SK-N-SH treated with all-trans-retinoic acid at 6 μM for 48 hours (cell line): ENCODE measurements at regions not wholly inside any gene's neighbourhood (a gene's known extent, or its start where the extent isn't known, plus 50 kb on each side); places are given as distances from the start of the nearest gene placed in this dataset.

ENCODE experiments used
- ARNTL ChIP-seq: fragments of 450-650 bp; formaldehyde crosslinking; IDR thresholded peaks from 2 replicates; pipeline ENCODE4 v1.5.0; 2020; ENCODE audit warnings: low read depth, mild to moderate bottlenecking, moderate library complexity, borderline replicate concordance
- OSR1 ChIP-seq: fragments of 250-450 bp; sonication (Bioruptor Pico); IDR thresholded peaks from 2 replicates; pipeline ENCODE4 v1.8.0; 2022; ENCODE audit warnings: moderate library complexity, mild to moderate bottlenecking, inconsistent platforms
- RARB ChIP-seq: fragments of 250-450 bp; sonication (Bioruptor Pico); IDR thresholded peaks from 2 replicates; pipeline ENCODE4 v1.8.0; 2021; ENCODE audit warnings: mild to moderate bottlenecking, moderate library complexity
- SNAI2 ChIP-seq: fragments of 250-450 bp; sonication (Bioruptor Pico); IDR thresholded peaks from 2 replicates; pipeline ENCODE4 v1.5.0; 2020; ENCODE audit warnings: mild to moderate bottlenecking, moderate library complexity
- ZFP3 ChIP-seq: fragments of 250-450 bp; sonication (Bioruptor Pico); IDR thresholded peaks from 2 replicates; pipeline ENCODE4 v1.5.0; 2020; ENCODE audit warnings: mild to moderate bottlenecking, moderate library complexity
- ZFP30 ChIP-seq: fragments of 450-650 bp; formaldehyde crosslinking; IDR thresholded peaks from 2 replicates; pipeline ENCODE4 v1.5.0; 2022; ENCODE audit warnings: mild to moderate bottlenecking, moderate library complexity
- TF ChIP-seq, protein P1 (sequence below): fragments of 250-450 bp; sonication (Bioruptor Pico); IDR thresholded peaks from 2 replicates; pipeline ENCODE4 v1.8.0; 2020; ENCODE audit warnings: mild to moderate bottlenecking, moderate library complexity, borderline replicate concordance
- TF ChIP-seq, protein P2 (sequence below): fragments of 250-450 bp; sonication (Bioruptor Pico); IDR thresholded peaks from 2 replicates; pipeline ENCODE4 v1.5.1; 2020; ENCODE audit warnings: low read depth, mild to moderate bottlenecking, moderate library complexity
- TF ChIP-seq, protein P3 (sequence below): fragments of 250-450 bp; sonication (Bioruptor Pico); IDR thresholded peaks from 2 replicates; pipeline ENCODE4 v1.8.0; 2021; ENCODE audit warnings: low read depth, mild to moderate bottlenecking, moderate library complexity, borderline replicate concordance

DNA sequence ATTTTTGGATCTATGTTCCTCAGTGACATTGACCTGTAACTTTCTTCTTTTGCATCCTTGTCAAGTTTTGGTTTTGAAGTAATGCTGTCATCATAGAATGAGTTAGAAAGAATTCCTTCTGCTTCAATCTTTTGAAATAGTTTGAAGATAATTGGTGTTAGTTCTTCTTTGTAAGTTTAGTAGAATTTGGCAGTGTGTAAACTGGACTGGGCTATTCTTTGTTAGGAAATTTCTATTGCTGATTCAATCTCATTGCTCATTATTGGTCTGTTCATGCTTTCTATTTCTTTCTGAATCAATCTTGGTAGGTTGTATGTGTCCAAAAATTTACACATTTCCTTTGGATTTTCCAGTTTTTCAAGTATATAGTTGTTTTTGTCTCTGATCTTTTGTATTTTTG lies 101.7 kb upstream of the SPRY2 start:
- TF ChIP-seq RARB (CRISPR knock-in tag): no peak
- no peak for TF ChIP-seq ZFP30 (CRISPR knock-in tag)
- TF ChIP-seq, protein P1, sequence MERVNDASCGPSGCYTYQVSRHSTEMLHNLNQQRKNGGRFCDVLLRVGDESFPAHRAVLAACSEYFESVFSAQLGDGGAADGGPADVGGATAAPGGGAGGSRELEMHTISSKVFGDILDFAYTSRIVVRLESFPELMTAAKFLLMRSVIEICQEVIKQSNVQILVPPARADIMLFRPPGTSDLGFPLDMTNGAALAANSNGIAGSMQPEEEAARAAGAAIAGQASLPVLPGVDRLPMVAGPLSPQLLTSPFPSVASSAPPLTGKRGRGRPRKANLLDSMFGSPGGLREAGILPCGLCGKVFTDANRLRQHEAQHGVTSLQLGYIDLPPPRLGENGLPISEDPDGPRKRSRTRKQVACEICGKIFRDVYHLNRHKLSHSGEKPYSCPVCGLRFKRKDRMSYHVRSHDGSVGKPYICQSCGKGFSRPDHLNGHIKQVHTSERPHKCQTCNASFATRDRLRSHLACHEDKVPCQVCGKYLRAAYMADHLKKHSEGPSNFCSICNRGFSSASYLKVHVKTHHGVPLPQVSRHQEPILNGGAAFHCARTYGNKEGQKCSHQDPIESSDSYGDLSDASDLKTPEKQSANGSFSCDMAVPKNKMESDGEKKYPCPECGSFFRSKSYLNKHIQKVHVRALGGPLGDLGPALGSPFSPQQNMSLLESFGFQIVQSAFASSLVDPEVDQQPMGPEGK (CRISPR knock-in tag): no peak
- TF ChIP-seq ZFP3 (CRISPR knock-in tag): no peak
- TF ChIP-seq, protein P2, sequence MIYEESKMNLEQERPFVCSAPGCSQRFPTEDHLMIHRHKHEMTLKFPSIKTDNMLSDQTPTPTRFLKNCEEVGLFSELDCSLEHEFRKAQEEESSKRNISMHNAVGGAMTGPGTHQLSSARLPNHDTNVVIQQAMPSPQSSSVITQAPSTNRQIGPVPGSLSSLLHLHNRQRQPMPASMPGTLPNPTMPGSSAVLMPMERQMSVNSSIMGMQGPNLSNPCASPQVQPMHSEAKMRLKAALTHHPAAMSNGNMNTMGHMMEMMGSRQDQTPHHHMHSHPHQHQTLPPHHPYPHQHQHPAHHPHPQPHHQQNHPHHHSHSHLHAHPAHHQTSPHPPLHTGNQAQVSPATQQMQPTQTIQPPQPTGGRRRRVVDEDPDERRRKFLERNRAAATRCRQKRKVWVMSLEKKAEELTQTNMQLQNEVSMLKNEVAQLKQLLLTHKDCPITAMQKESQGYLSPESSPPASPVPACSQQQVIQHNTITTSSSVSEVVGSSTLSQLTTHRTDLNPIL (CRISPR knock-in tag): no peak
- TF ChIP-seq ARNTL (CRISPR knock-in tag): no peak
- TF ChIP-seq SNAI2 (CRISPR knock-in tag): no peak
- TF ChIP-seq OSR1 (CRISPR knock-in tag): no peak
- TF ChIP-seq, protein P3, sequence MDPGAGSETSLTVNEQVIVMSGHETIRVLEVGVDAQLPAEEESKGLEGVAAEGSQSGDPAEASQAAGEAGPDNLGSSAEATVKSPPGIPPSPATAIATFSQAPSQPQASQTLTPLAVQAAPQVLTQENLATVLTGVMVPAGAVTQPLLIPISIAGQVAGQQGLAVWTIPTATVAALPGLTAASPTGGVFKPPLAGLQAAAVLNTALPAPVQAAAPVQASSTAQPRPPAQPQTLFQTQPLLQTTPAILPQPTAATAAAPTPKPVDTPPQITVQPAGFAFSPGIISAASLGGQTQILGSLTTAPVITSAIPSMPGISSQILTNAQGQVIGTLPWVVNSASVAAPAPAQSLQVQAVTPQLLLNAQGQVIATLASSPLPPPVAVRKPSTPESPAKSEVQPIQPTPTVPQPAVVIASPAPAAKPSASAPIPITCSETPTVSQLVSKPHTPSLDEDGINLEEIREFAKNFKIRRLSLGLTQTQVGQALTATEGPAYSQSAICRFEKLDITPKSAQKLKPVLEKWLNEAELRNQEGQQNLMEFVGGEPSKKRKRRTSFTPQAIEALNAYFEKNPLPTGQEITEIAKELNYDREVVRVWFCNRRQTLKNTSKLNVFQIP (CRISPR knock-in tag): no peak
